Endothelial cell of umbilical vein (primary cell): ENCODE measurements at regions not wholly inside any gene's neighbourhood (a gene's known extent, or its start where the extent isn't known, plus 50 kb on each side); places are given as distances from the start of the nearest gene placed in this dataset.

Experiments
- BruUV-seq: library from RNA; stranded (reverse); fragments of 400-500 nt; replicated peaks from 2 replicates; lab custom pipeline; 2021; lab: Mats Ljungman, UMichigan
- CTCF ChIA-PET: fragments of 300-600, 350-600 bp; sonication (Branson Sonifier 250); formaldehyde crosslinking; loops from one replicate; lab custom pipeline; 2021; ENCODE audit warnings: antibody characterized with exemption, inconsistent platforms; lab: Charles Lee
- POLR2A ChIA-PET: fragments of 300-600, 350-600 bp; sonication (Branson Sonifier 250); formaldehyde crosslinking; loops from one replicate; lab custom pipeline; 2021; ENCODE audit warnings: antibody characterized with exemption, inconsistent platforms; lab: Charles Lee
- DNase-seq: peaks from one replicate; pipeline ENCODE4 v3.0.0-alpha.2; 2011; ENCODE audit warnings: low read depth, low spot score
- FAIRE-seq: peaks from 2 replicates; lab custom pipeline; 2011; peaks lifted over from hg19 to GRCh38; lab: Jason Lieb, UNC
- H2AFZ ChIP-seq: 2 replicates; pipeline ENCODE4 v1.6.0; 2012; ENCODE audit warnings: low read depth, low read length, control low read depth, inconsistent platforms
- H3K27ac ChIP-seq: 2 replicates; pipeline ENCODE4 v1.5.1; 2011; ENCODE audit warnings: low read depth, mild to moderate bottlenecking, control low read depth, low read length, moderate library complexity; ENCODE audit not compliant: insufficient read depth
- H3K27me3 ChIP-seq, 2 experiments: 2 replicates each; pipeline versions ENCODE4 v1.6.0 to v1.6.1; 2011; ENCODE audit warnings: low read length in 2 of 2, mixed read lengths in 1 of 2; ENCODE audit not compliant: control insufficient read depth in 2 of 2, insufficient read depth in 2 of 2
- H3K36me3 ChIP-seq, 2 experiments: 2 replicates in 1 of 2; 3 replicates in 1 of 2; pipeline ENCODE4 v1.5.1; 2011; ENCODE audit warnings: low read length in 2 of 2, mild to moderate bottlenecking in 1 of 2, moderate library complexity in 1 of 2; ENCODE audit not compliant: control insufficient read depth in 2 of 2, insufficient read depth in 2 of 2; ENCODE audit errors: extremely low read depth in 1 of 2
- H3K4me1 ChIP-seq: 3 replicates; pipeline ENCODE4 v1.5.1; 2011; ENCODE audit warnings: mild to moderate bottlenecking, low read length; ENCODE audit not compliant: control insufficient read depth, insufficient read depth; ENCODE audit errors: extremely low read depth
- H3K4me2 ChIP-seq: 2 replicates; pipeline ENCODE4 v1.6.1; 2011; ENCODE audit warnings: low read length, control low read depth, mixed read lengths; ENCODE audit not compliant: insufficient read depth
- H3K4me3 ChIP-seq, 3 experiments: fragments of 200-600 bp in 1 of 3; sonication (generic), shearing (Covaris generic) in 1 of 3; replicated peaks in 1 of 3; 2 replicates each; pipeline ENCODE4 v1.5.1; 2011 to 2016; ENCODE audit warnings: control low read depth in 3 of 3, low read length in 3 of 3, mild to moderate bottlenecking in 2 of 3, inconsistent platforms in 1 of 3, low read depth in 1 of 3, moderate library complexity in 1 of 3; ENCODE audit not compliant: insufficient read depth in 1 of 3
- H3K79me2 ChIP-seq: 2 replicates; pipeline ENCODE4 v1.6.0; 2012; ENCODE audit warnings: low read length, inconsistent platforms; ENCODE audit not compliant: control insufficient read depth, insufficient read depth
- H3K9ac ChIP-seq: replicated peaks from 2 replicates; pipeline ENCODE3; 2011; ENCODE audit warnings: low read length, control low read depth; ENCODE audit not compliant: insufficient read depth; ENCODE audit errors: extremely low read depth
- H3K9me1 ChIP-seq: replicated peaks from 3 replicates; pipeline ENCODE4 v1.6.0; 2011; ENCODE audit warnings: mild to moderate bottlenecking, low read length; ENCODE audit not compliant: control insufficient read depth, insufficient read depth; ENCODE audit errors: extremely low read depth
- H3K9me3 ChIP-seq: replicated peaks from 2 replicates; pipeline ENCODE4 v1.5.1; 2012; ENCODE audit warnings: low read length, inconsistent platforms; ENCODE audit not compliant: control insufficient read depth, insufficient read depth
- H4K20me1 ChIP-seq: replicated peaks from 2 replicates; pipeline ENCODE3; 2011; ENCODE audit warnings: mild to moderate bottlenecking, low read length; ENCODE audit not compliant: control insufficient read depth, insufficient read depth; ENCODE audit errors: extremely low read depth
- EZH2 ChIP-seq: IDR thresholded peaks from 2 replicates; pipeline ENCODE4 v1.6.1; 2012; ENCODE audit warnings: borderline replicate concordance, low read depth, mild to moderate bottlenecking, moderate library complexity, low read length, inconsistent platforms; ENCODE audit not compliant: severe bottlenecking
- FOS ChIP-seq: IDR thresholded peaks from 2 replicates; pipeline ENCODE4 v1.6.1; 2011; ENCODE audit warnings: mild to moderate bottlenecking, low read length, moderate library complexity, borderline replicate concordance; ENCODE audit not compliant: insufficient read depth
- GATA2 ChIP-seq: IDR thresholded peaks from 2 replicates; pipeline ENCODE4 v1.7.0; 2011; ENCODE audit warnings: low read depth, mild to moderate bottlenecking, moderate library complexity, mixed read lengths, low read length; ENCODE audit not compliant: insufficient read length, insufficient read depth
- JUN ChIP-seq: IDR thresholded peaks from 2 replicates; pipeline ENCODE4 v1.6.1; 2011; ENCODE audit warnings: borderline replicate concordance, low read depth; ENCODE audit not compliant: insufficient read length, insufficient read depth
- MYC ChIP-seq: IDR thresholded peaks from one replicate; pipeline ENCODE4 v1.6.1; 2011; ENCODE audit warnings: mild to moderate bottlenecking, low read depth, low read length
- POLR2A ChIP-seq: IDR thresholded peaks from 2 replicates; pipeline ENCODE4 v1.6.1; 2012; ENCODE audit warnings: low read depth, mild to moderate bottlenecking, control low read depth, low read length
- POLR2AphosphoS5 ChIP-seq: IDR thresholded peaks from 2 replicates; pipeline ENCODE4 v1.6.1; 2012; ENCODE audit warnings: low read depth, mild to moderate bottlenecking, control low read depth, low read length, moderate library complexity; ENCODE audit not compliant: insufficient read depth
- dilution Hi-C: fragments of 300-500 bp; cut with MboI; formaldehyde crosslinking; loops from one replicate; pipeline ENCODE4 v1.15.0; 2019; ENCODE audit warnings: low sequenced_read_pairs; ENCODE audit not compliant: extremely low pct_ligation_motif_present
- intact Hi-C: fragments of 100-400 bp; cut with micrococcal nuclease; formaldehyde crosslinking; loops from one replicate; pipeline ENCODE4 v1.10.0; 2022
- TF ChIP-seq, protein P1 (sequence below): IDR thresholded peaks from 2 replicates; pipeline ENCODE4 v1.6.1; 2011; ENCODE audit not compliant: insufficient read depth, insufficient read length
- TF ChIP-seq, protein P2 (sequence below), 2 donors: IDR thresholded peaks; 1 replicate in 1 of 2; 2 replicates in 1 of 2; pipeline ENCODE4 v1.5.1; 2011; ENCODE audit warnings: low read length in 2 of 2, mild to moderate bottlenecking in 2 of 2, moderate library complexity in 2 of 2, control low read depth in 1 of 2, inconsistent platforms in 1 of 2, low read depth in 1 of 2; ENCODE audit not compliant: insufficient read depth in 1 of 2; ENCODE audit errors: extremely low read depth in 1 of 2

DNA sequence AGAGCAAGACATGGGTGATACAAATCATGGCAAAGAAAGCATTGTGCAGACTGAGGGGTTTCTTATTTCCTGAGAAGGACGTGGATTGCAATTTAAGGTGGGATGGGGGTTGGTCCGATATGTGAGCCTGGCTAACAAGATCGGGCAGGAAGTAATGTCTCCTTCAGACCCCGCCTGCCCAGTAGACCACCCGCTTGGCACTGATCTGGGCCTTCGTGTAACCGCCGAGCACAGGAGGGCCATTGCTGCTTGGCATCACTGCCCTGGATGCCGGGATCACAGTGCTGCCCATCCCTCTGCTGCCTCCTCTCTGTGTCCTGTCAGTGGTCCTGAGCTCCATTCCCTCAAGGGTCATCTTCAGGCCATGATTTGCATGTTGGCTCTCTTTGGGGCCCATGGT lies 214.6 kb upstream of the ZNF32 start:
- ChIA-PET POLR2A (no interaction called here), CTCF (interaction anchor here (0.7 to 1.3 kb wide), 5 partner anchors 12 to 252 kb away, joined by 3 to 7 read pairs (median 3); no protein-coding TSS in a partner anchor)
- no peaks in the 10 kb centered on the region for H4K20me1 ChIP-seq
- H2AFZ ChIP-seq = no peak overlapping the region
- H3K27me3 ChIP-seq = no peaks in the 10 kb centered on the region
- peak overlapping the region; percentile 93 for H3K27ac ChIP-seq
- TF ChIP-seq JUN (no peak), FOS (no peak), EZH2 (no peak), GATA2 (no peak), POLR2A (no peak), POLR2AphosphoS5 (no peak), MYC (no peak)
- TF ChIP-seq, protein P1, sequence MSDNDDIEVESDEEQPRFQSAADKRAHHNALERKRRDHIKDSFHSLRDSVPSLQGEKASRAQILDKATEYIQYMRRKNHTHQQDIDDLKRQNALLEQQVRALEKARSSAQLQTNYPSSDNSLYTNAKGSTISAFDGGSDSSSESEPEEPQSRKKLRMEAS = no peak
- TF ChIP-seq, protein P2, sequence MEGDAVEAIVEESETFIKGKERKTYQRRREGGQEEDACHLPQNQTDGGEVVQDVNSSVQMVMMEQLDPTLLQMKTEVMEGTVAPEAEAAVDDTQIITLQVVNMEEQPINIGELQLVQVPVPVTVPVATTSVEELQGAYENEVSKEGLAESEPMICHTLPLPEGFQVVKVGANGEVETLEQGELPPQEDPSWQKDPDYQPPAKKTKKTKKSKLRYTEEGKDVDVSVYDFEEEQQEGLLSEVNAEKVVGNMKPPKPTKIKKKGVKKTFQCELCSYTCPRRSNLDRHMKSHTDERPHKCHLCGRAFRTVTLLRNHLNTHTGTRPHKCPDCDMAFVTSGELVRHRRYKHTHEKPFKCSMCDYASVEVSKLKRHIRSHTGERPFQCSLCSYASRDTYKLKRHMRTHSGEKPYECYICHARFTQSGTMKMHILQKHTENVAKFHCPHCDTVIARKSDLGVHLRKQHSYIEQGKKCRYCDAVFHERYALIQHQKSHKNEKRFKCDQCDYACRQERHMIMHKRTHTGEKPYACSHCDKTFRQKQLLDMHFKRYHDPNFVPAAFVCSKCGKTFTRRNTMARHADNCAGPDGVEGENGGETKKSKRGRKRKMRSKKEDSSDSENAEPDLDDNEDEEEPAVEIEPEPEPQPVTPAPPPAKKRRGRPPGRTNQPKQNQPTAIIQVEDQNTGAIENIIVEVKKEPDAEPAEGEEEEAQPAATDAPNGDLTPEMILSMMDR (IDR thresholded peaks at IDR 0.05; ENCODE audit: extremely low read depth in 1 of 2, insufficient read depth in 1 of 2, low read depth in 1 of 2, low read length in 2 of 2) = no peak
- intact Hi-C loops (loop anchor here (1.0 to 2.0 kb wide), 4 partner anchors 16 to 170 kb away; no protein-coding TSS in a partner anchor), dilution Hi-C loops (no loop called here)
- H3K9me3 ChIP-seq = no peaks in the 10 kb centered on the region
- no peaks in the 10 kb centered on the region for H3K79me2 ChIP-seq
- no TSS peak for BruUV-seq
- H3K9me1 ChIP-seq = no peaks in the 10 kb centered on the region
- H3K36me3 ChIP-seq = no peaks in the 10 kb centered on the region
- no peak overlapping the region for H3K4me3 ChIP-seq
- H3K4me1 ChIP-seq = peaks cover 58% of the 10 kb centered on the region
- H3K4me2 ChIP-seq = no peak overlapping the region
- peak overlapping the region; percentile 25 for H3K9ac ChIP-seq
- DNase-seq (no peak), FAIRE-seq (no peak)
